GM12878 (cell line): ENCODE measurements at regions not wholly inside any gene's neighbourhood (a gene's known extent, or its start where the extent isn't known, plus 50 kb on each side); places are given as distances from the start of the nearest gene placed in this dataset.

Experiments
- ATAC-seq: fragments of 200-7000 bp; cut with Tn5 transposase; 3 replicates; pipeline ENCODE4 v1.9.1; 2020; ENCODE audit warnings: mild to moderate bottlenecking, moderate library complexity
- BruUV-seq: library from RNA; stranded (reverse); fragments of 400-500 nt; replicated peaks from 2 replicates; lab custom pipeline; 2021; lab: Mats Ljungman, UMichigan
- CTCF ChIA-PET: fragments of 300-600 bp; sonication (Branson Sonifier 250); formaldehyde crosslinking; extraction: SDS; loops from one replicate; lab custom pipeline; 2021; ENCODE audit warnings: inconsistent platforms; lab: Yijun Ruan, JAX
- POLR2A ChIA-PET: fragments of 350-600 bp; formaldehyde crosslinking; extraction: SDS; loops from one replicate; lab custom pipeline; 2021; ENCODE audit warnings: inconsistent platforms; lab: Charles Lee
- RAD21 ChIA-PET: fragments of 300-600 bp; sonication (Branson Sonifier 250); formaldehyde crosslinking; loops from one replicate; lab custom pipeline; 2023; ENCODE audit warnings: antibody characterized with exemption; ENCODE audit not compliant: unreplicated experiment; lab: Charles Lee
- SMC1A ChIA-PET: fragments of 300-600 bp; sonication (Branson Sonifier 250); formaldehyde crosslinking; loops from one replicate; lab custom pipeline; 2023; ENCODE audit not compliant: unreplicated experiment, uncharacterized antibody; lab: Charles Lee
- DNase-seq: peaks from one replicate; pipeline ENCODE4 v3.0.0-alpha.2; 2011; ENCODE audit warnings: low read depth, low spot score
- FAIRE-seq: peaks from 3 replicates; lab custom pipeline; 2011; peaks lifted over from hg19 to GRCh38; lab: Jason Lieb, UNC
- H2AFZ ChIP-seq: 2 replicates; pipeline ENCODE4 v1.6.0; 2011; ENCODE audit warnings: low read depth, low read length, control low read depth; ENCODE audit not compliant: control insufficient read depth
- H3K27ac ChIP-seq: 2 replicates; pipeline ENCODE4 v1.5.1; 2011; ENCODE audit warnings: control low read depth; ENCODE audit not compliant: control insufficient read depth, insufficient read depth
- H3K27me3 ChIP-seq, 2 experiments: replicated peaks in 1 of 2; 2 replicates each; pipeline versions ENCODE4 v1.6.0 to v1.6.1; 2011; ENCODE audit warnings: low read length in 1 of 2; ENCODE audit not compliant: control insufficient read depth in 2 of 2, insufficient read depth in 2 of 2
- H3K36me3 ChIP-seq, 2 experiments: 2 replicates each; pipeline ENCODE4 v1.5.1; 2011; ENCODE audit warnings: low read length in 1 of 2; ENCODE audit not compliant: control insufficient read depth in 2 of 2, insufficient read depth in 2 of 2
- H3K4me1 ChIP-seq: 2 replicates; pipeline ENCODE4 v1.6.1; 2011; ENCODE audit warnings: mild to moderate bottlenecking, low read length, moderate library complexity, mixed read lengths; ENCODE audit not compliant: control insufficient read depth, insufficient read depth
- H3K4me2 ChIP-seq: 2 replicates; pipeline ENCODE4 v1.6.0; 2011; ENCODE audit warnings: control low read depth; ENCODE audit not compliant: control insufficient read depth, insufficient read depth
- H3K4me3 ChIP-seq: fragments of 200-600 bp; sonication (generic); 2 replicates; pipeline ENCODE4 v1.5.1; 2016
- H3K79me2 ChIP-seq: 2 replicates; pipeline ENCODE4 v1.6.0; 2011; ENCODE audit warnings: low read length; ENCODE audit not compliant: control insufficient read depth, insufficient read depth
- H3K9ac ChIP-seq: 2 replicates; pipeline ENCODE4 v1.8.0; 2011; ENCODE audit warnings: low read length, control low read depth, mixed read lengths; ENCODE audit not compliant: control insufficient read depth, insufficient read depth
- H3K9me3 ChIP-seq: replicated peaks from 3 replicates; pipeline ENCODE4 v1.5.1; 2011; ENCODE audit warnings: mild to moderate bottlenecking, low read length; ENCODE audit not compliant: control insufficient read depth, insufficient read depth
- H4K20me1 ChIP-seq: 2 replicates; pipeline ENCODE4 v1.6.0; 2011; ENCODE audit not compliant: control insufficient read depth, insufficient read depth
- CEBPB ChIP-seq, 2 experiments: fragments of 150-350 bp in 1 of 2; IDR thresholded peaks; 2 replicates each; pipeline ENCODE4 v1.6.1; 2012 to 2014; ENCODE audit warnings: low read depth in 2 of 2, low read length in 2 of 2, borderline replicate concordance in 1 of 2, inconsistent platforms in 1 of 2
- CHD2 ChIP-seq: IDR thresholded peaks from 2 replicates; pipeline ENCODE4 v1.6.1; 2011; ENCODE audit warnings: low read depth, low read length, improper control_type of control experiment, borderline replicate concordance
- GABPA ChIP-seq: IDR thresholded peaks from 2 replicates; pipeline ENCODE4 v1.6.1; 2014; ENCODE audit warnings: antibody characterized with exemption, low read depth, mild to moderate bottlenecking, inconsistent platforms
- SMAD1 ChIP-seq: fragments of 450-650 bp; IDR thresholded peaks from 2 replicates; pipeline ENCODE4 v1.6.1; 2018; ENCODE audit warnings: mild to moderate bottlenecking, low read depth; ENCODE audit not compliant: partially characterized antibody
- ZNF207 ChIP-seq: fragments of 450-650 bp; IDR thresholded peaks from 2 replicates; pipeline ENCODE4 v1.6.1; 2014; ENCODE audit warnings: antibody characterized with exemption, mild to moderate bottlenecking, borderline replicate concordance
- ZNF24 ChIP-seq: fragments of 450-650 bp; IDR thresholded peaks from 2 replicates; pipeline ENCODE4 v1.6.1; 2017; ENCODE audit warnings: antibody characterized with exemption, mild to moderate bottlenecking
- WGBS: methylation state at CpG from one replicate; pipeline ENCODE4 v1.1.6; 2016; ENCODE audit warnings: low lambda C conversion rate; ENCODE audit not compliant: insufficient replicate concordance, insufficient coverage; ENCODE audit errors: missing lambda C conversion rate; 5-methylcytosine and 5-hydroxymethylcytosine counted together
- in situ Hi-C: fragments of 300-500 bp; cut with MboI; formaldehyde crosslinking; loops from 9 replicates; pipeline ENCODE4 v1.14.3; 2018; ENCODE audit warnings: mixed read lengths
- intact Hi-C: fragments of 100-400 bp; cut with micrococcal nuclease; formaldehyde crosslinking; loops from one replicate; pipeline ENCODE4 v1.14.2; 2022; ENCODE audit not compliant: unreplicated experiment
- TF ChIP-seq, protein P1 (sequence below): fragments of 150-350 bp; IDR thresholded peaks from 2 replicates; pipeline ENCODE4 v1.6.1; 2016; ENCODE audit warnings: low read depth, low read length

- peaks cover 0 to 1% of the 10 kb centered on the region in 2 experiments; a peak in 2 of 4 replicates for H3K27me3 ChIP-seq
- in situ Hi-C loops = no loop called here
- H2AFZ ChIP-seq = no peak overlapping the region
- no peak overlapping the region for H3K4me2 ChIP-seq
- ChIA-PET POLR2A (no interaction called here), SMC1A (no interaction called here), CTCF (no interaction called here), RAD21 (no interaction called here)
- H3K4me3 ChIP-seq = no peak overlapping the region
- no peaks in the 10 kb centered on the region for H3K36me3 ChIP-seq
- H3K9me3 ChIP-seq = no peaks in the 10 kb centered on the region
- BruUV-seq = no TSS peak
- TF ChIP-seq CEBPB (IDR thresholded peaks at IDR 0.05; ENCODE audit: borderline replicate concordance in 1 of 2, low read depth in 2 of 2, low read length in 2 of 2) (no peak), ZNF207 (no peak)
- intact Hi-C loops = no loop called here
- H3K27ac ChIP-seq = no peak overlapping the region
- 49% methylated on average over 7 of the region's 7 CpGs for WGBS
- no peaks in the 10 kb centered on the region for H4K20me1 ChIP-seq
- DNase-seq = no peak
- H3K9ac ChIP-seq = no peak overlapping the region
- no peak for ATAC-seq
- no peaks in the 10 kb centered on the region for H3K79me2 ChIP-seq
- FAIRE-seq = no peak
- no peaks in the 10 kb centered on the region for H3K4me1 ChIP-seq
These were observed 227.6 kb downstream of the MN1 start for GRCh38 chr22:27574002-27574366.

- peaks cover 0 to 4% of the 10 kb centered on the region in 2 experiments; a peak in 2 of 4 replicates for H3K27me3 ChIP-seq
- WGBS = 49% methylated on average over 4 of the region's 9 CpGs
- H3K36me3 ChIP-seq = no peaks in the 10 kb centered on the region
- H3K9me3 ChIP-seq = no peaks in the 10 kb centered on the region
- no peak overlapping the region for H3K27ac ChIP-seq
- ChIA-PET SMC1A (no interaction called here), RAD21 (interaction anchor here (0.8 kb wide), 1 partner anchor 46 kb away, joined by 3 read pairs; no protein-coding TSS in a partner anchor), CTCF (no interaction called here), POLR2A (no interaction called here)
- ATAC-seq (no peak), DNase-seq (no peak), FAIRE-seq (no peak)
- no peak overlapping the region for H3K4me3 ChIP-seq
- intact Hi-C loops (no loop called here), in situ Hi-C loops (no loop called here)
- BruUV-seq = no TSS peak
- no peak overlapping the region for H2AFZ ChIP-seq
- TF ChIP-seq SMAD1 (no peak), ZNF24 (no peak), CHD2 (no peak), GABPA (no peak)
- TF ChIP-seq, protein P1, sequence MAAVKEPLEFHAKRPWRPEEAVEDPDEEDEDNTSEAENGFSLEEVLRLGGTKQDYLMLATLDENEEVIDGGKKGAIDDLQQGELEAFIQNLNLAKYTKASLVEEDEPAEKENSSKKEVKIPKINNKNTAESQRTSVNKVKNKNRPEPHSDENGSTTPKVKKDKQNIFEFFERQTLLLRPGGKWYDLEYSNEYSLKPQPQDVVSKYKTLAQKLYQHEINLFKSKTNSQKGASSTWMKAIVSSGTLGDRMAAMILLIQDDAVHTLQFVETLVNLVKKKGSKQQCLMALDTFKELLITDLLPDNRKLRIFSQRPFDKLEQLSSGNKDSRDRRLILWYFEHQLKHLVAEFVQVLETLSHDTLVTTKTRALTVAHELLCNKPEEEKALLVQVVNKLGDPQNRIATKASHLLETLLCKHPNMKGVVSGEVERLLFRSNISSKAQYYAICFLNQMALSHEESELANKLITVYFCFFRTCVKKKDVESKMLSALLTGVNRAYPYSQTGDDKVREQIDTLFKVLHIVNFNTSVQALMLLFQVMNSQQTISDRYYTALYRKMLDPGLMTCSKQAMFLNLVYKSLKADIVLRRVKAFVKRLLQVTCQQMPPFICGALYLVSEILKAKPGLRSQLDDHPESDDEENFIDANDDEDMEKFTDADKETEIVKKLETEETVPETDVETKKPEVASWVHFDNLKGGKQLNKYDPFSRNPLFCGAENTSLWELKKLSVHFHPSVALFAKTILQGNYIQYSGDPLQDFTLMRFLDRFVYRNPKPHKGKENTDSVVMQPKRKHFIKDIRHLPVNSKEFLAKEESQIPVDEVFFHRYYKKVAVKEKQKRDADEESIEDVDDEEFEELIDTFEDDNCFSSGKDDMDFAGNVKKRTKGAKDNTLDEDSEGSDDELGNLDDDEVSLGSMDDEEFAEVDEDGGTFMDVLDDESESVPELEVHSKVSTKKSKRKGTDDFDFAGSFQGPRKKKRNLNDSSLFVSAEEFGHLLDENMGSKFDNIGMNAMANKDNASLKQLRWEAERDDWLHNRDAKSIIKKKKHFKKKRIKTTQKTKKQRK = no peak
- H3K9ac ChIP-seq = no peak overlapping the region
- H3K79me2 ChIP-seq = no peaks in the 10 kb centered on the region
- no peaks in the 10 kb centered on the region for H3K4me1 ChIP-seq
- no peaks in the 10 kb centered on the region for H4K20me1 ChIP-seq
- no peak overlapping the region for H3K4me2 ChIP-seq
These were observed 226.9 kb downstream of the MN1 start for GRCh38 chr22:27574651-27575050.
